ENCODE measurements at regions not wholly inside any gene's neighbourhood (a gene's known extent, or its start where the extent isn't known, plus 50 kb on each side); places are given as distances from the start of the nearest gene placed in this dataset.

DNA sequence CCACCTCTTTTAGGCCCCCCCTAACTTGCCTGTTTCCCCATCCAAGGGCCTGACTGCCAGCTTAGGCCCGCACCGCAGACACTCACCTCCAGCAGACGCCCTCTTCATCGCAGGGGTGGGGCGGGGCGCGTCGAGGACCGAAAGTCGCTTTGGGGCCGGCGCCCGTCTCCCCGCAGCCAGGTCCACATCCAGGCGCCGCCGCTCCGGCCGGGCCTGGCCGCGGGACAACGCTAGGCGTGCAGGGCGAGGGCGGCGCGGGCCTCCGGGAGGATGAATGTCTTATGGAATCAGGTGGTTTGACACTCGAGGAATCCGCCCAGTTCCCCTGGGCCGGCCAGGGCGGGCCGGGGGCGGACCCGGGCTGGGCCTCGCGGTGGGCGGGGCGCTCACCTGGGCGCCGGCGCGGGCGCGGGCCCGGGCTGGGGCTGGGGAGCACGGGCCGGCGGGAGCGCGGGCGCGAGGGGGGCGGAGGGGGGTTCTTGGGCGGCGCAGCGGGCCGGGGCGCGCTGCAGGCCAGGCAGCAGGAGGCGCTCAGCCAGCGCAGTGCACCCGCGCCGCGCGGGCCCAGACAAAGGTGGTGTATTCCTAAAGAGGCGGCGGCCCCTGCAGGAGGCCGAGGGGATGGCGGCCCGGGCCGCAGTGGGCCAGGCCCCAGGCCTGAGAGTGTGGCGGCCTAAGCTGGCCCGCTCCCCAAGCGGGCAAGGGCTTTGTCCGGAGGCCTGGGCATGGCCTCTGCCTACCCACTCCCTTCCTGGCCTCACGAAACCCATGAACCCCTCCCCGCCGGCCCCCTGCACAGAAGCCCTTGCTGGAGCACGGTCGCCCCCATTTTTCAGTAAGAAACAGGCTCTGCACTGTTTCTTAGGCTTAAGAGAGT lies 177.6 kb downstream of the IGLL1 start:
- TF ChIP-seq EP300 (IDR thresholded peaks at IDR 0.05): no peak
- TF ChIP-seq, protein P1, sequence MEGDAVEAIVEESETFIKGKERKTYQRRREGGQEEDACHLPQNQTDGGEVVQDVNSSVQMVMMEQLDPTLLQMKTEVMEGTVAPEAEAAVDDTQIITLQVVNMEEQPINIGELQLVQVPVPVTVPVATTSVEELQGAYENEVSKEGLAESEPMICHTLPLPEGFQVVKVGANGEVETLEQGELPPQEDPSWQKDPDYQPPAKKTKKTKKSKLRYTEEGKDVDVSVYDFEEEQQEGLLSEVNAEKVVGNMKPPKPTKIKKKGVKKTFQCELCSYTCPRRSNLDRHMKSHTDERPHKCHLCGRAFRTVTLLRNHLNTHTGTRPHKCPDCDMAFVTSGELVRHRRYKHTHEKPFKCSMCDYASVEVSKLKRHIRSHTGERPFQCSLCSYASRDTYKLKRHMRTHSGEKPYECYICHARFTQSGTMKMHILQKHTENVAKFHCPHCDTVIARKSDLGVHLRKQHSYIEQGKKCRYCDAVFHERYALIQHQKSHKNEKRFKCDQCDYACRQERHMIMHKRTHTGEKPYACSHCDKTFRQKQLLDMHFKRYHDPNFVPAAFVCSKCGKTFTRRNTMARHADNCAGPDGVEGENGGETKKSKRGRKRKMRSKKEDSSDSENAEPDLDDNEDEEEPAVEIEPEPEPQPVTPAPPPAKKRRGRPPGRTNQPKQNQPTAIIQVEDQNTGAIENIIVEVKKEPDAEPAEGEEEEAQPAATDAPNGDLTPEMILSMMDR (IDR thresholded peaks at IDR 0.05): peak; percentile 47 to 82 (median 62)
